Bronchial epithelial cell (primary cell): ENCODE measurements at regions not wholly inside any gene's neighbourhood (a gene's known extent, or its start where the extent isn't known, plus 50 kb on each side); places are given as distances from the start of the nearest gene placed in this dataset.

ENCODE experiments used
- DNase-seq: peaks from one replicate; pipeline ENCODE4 v3.0.0-alpha.2; 2010; ENCODE audit warnings: low read depth
- FAIRE-seq: peaks from 2 replicates; lab custom pipeline; 2011; peaks lifted over from hg19 to GRCh38; lab: Jason Lieb, UNC
- H3K27me3 ChIP-seq: 2 replicates; pipeline ENCODE4 v1.5.1; 2011; ENCODE audit warnings: low read length; ENCODE audit not compliant: control insufficient read depth, insufficient read depth
- H3K36me3 ChIP-seq: 2 replicates; pipeline ENCODE4 v1.5.1; 2011; ENCODE audit warnings: low read length; ENCODE audit not compliant: control insufficient read depth, insufficient read depth
- H3K4me3 ChIP-seq: 2 replicates; pipeline ENCODE4 v1.5.1; 2011; ENCODE audit warnings: mild to moderate bottlenecking, low read depth, low read length, control low read depth
- CTCF ChIP-seq: IDR thresholded peaks from 2 replicates; pipeline ENCODE4 v1.5.1; 2011; ENCODE audit warnings: mild to moderate bottlenecking, moderate library complexity, low read length, control low read depth, inconsistent platforms; ENCODE audit not compliant: insufficient read depth, severe bottlenecking

GRCh38 chr3:117139681-117140080 is 430.1 kb downstream of the TUSC7 start:
- no peak for FAIRE-seq

GRCh38 chr3:117141812-117142211 is 432.2 kb downstream of the TUSC7 start:
- no peak for TF ChIP-seq CTCF
- no peak overlapping the region for H3K4me3 ChIP-seq
- no peak for DNase-seq
- no peak for FAIRE-seq
- no peaks in the 10 kb centered on the region for H3K27me3 ChIP-seq
- H3K36me3 ChIP-seq = no peaks in the 10 kb centered on the region

More at GRCh38 chr3:117139681-117140080, 430.1 kb downstream of the TUSC7 start:
- Histone ChIP-seq H3K27me3 (no peaks in the 10 kb centered on the region), H3K36me3 (no peaks in the 10 kb centered on the region), H3K4me3 (no peak overlapping the region)
- no peak for DNase-seq
- no peak for TF ChIP-seq CTCF

- peak; percentile 46 for DNase-seq
- no peak for FAIRE-seq
- no peak for TF ChIP-seq CTCF
- no peaks in the 10 kb centered on the region for H3K27me3 ChIP-seq
- H3K36me3 ChIP-seq = no peaks in the 10 kb centered on the region
- no peak overlapping the region for H3K4me3 ChIP-seq
Observed at GRCh38 chr3:117144853-117145252, 435.3 kb downstream of the TUSC7 start.

- no peak for TF ChIP-seq CTCF
Observed at GRCh38 chr3:117145677-117146076, 436.1 kb downstream of the TUSC7 start.

GRCh38 chr3:117146571-117146970 is 437.0 kb downstream of the TUSC7 start:
- H3K27me3 ChIP-seq = no peaks in the 10 kb centered on the region
- FAIRE-seq (no peak), DNase-seq (no peak)
- H3K36me3 ChIP-seq = no peaks in the 10 kb centered on the region
- TF ChIP-seq CTCF = no peak
- no peak overlapping the region for H3K4me3 ChIP-seq

More at GRCh38 chr3:117145677-117146076, 436.1 kb downstream of the TUSC7 start:
- no peak overlapping the region for H3K4me3 ChIP-seq
- H3K36me3 ChIP-seq = no peaks in the 10 kb centered on the region
- no peak for DNase-seq
- H3K27me3 ChIP-seq = no peaks in the 10 kb centered on the region
- FAIRE-seq = no peak

- TF ChIP-seq CTCF = no peak
- H3K4me3 ChIP-seq = no peak overlapping the region
- no peak for DNase-seq
- FAIRE-seq = no peak
- H3K36me3 ChIP-seq = no peaks in the 10 kb centered on the region
- H3K27me3 ChIP-seq = no peaks in the 10 kb centered on the region
Observed at GRCh38 chr3:117149584-117149983, 440.0 kb downstream of the TUSC7 start.
